Right cardiac atrium (tissue), 5 donors: ENCODE measurements at regions not wholly inside any gene's neighbourhood (a gene's known extent, or its start where the extent isn't known, plus 50 kb on each side); places are given as distances from the start of the nearest gene placed in this dataset.

ENCODE experiments used
- ATAC-seq, 2 donors: fragments of 200-7000 bp; cut with Tn5 transposase; one replicate each; pipeline versions ENCODE4 v1.8.0 to v1.9.1; 2020; ENCODE audit warnings: moderate library complexity in 2 of 2, mild to moderate bottlenecking in 1 of 2
- DNase-seq, 3 donors: peaks; one replicate each; pipeline ENCODE4 v3.0.0-alpha.2; 2020
- H3K27ac ChIP-seq: one replicate; pipeline ENCODE4 v1.5.1; 2013; ENCODE audit warnings: mild to moderate bottlenecking, low read length, control low read depth, moderate library complexity
- H3K27me3 ChIP-seq: one replicate; pipeline ENCODE4 v1.6.1; 2013; ENCODE audit not compliant: control insufficient read depth, insufficient read depth
- H3K4me1 ChIP-seq: one replicate; pipeline ENCODE4 v1.6.1; 2013; ENCODE audit warnings: low read length; ENCODE audit not compliant: control insufficient read depth, insufficient read depth
- H3K4me3 ChIP-seq: one replicate; pipeline ENCODE4 v1.5.1; 2013; ENCODE audit warnings: low read length, control low read depth
- H3K9me3 ChIP-seq: one replicate; pipeline ENCODE4 v1.6.1; 2013; ENCODE audit warnings: low read length; ENCODE audit not compliant: control insufficient read depth
- WGBS: extraction: QIAGEN DNeasy Blood & Tissue Kit; methylation state at CpG from one replicate; pipeline ENCODE4 v1.1.7; 2013; 5-methylcytosine and 5-hydroxymethylcytosine counted together
- intact Hi-C, 4 donors: fragments of 100-400 bp; cut with DNase I; formaldehyde crosslinking; loops; one replicate each; pipeline versions ENCODE4 v1.11.0 to v1.14.0; 2022 to 2023
- donor health status: healthy with polysubstance abuse.
- donor health status: DM: no; HTN: yes; CAD: no.
- donor health status: DM: no; HTN: no; CAD: no.
- donor health status: DM: no; HTN: yes; CAD: no; lungs with severe emphysema.
- donor health status: DM: yes; HTN: yes; CAD: no.

DNA sequence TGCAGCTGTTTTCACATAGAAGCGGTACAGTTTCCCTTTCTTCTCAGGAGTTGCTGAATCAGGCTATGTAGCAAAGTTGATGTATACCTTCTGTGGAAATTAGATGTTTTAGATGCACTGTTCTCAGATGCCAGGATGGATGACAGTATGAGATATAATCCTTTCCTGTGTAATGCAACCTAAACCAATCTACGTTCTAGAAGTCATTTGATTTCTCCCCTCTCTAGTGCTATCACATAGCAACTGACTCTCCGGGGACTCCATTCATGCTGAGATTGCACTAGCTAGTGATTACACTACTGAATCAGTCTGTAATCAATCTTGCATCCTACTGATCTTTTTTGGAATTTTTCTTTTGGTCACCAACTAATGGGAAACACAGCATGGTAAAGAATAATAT is 1881.7 kb downstream of the PCDH7 start:
- no peak for DNase-seq
- H3K9me3 ChIP-seq, result no peaks in the 10 kb centered on the region
- no peak for ATAC-seq
- no peak overlapping the region for H3K4me3 ChIP-seq
- no peaks in the 10 kb centered on the region for H3K4me1 ChIP-seq
- 55% methylated on average over 3 of the region's 3 CpGs for WGBS
- no peak overlapping the region for H3K27ac ChIP-seq
- no peaks in the 10 kb centered on the region for H3K27me3 ChIP-seq
- intact Hi-C loops, result no loop called here

DNA sequence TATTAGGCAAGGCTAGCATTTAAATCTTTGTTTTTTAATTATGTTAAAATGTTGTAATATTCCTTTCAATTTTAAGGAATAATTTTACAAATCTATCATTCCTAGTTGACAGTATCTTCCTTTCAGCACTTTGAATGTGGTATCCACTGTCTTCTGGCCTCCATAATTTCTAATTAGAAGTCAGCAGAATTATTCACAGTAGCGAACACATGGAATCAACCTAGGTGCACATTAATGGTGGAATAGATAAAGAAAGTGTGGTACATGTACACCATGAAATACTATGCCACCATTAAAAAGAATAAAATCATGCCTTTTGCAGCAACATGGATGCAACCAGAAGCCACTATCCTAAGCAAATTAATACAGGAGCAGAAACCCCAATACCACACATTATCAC is 1887.8 kb downstream of the PCDH7 start:
- Histone ChIP-seq H3K9me3 (peaks cover 2% of the 10 kb centered on the region), H3K27me3 (no peaks in the 10 kb centered on the region), H3K4me3 (no peak overlapping the region), H3K27ac (no peak overlapping the region), H3K4me1 (no peaks in the 10 kb centered on the region)
- ATAC-seq, result no peak
- 45% methylated on average over 1 of the region's 1 CpG for WGBS
- intact Hi-C loops, result no loop called here
- no peak for DNase-seq

DNA sequence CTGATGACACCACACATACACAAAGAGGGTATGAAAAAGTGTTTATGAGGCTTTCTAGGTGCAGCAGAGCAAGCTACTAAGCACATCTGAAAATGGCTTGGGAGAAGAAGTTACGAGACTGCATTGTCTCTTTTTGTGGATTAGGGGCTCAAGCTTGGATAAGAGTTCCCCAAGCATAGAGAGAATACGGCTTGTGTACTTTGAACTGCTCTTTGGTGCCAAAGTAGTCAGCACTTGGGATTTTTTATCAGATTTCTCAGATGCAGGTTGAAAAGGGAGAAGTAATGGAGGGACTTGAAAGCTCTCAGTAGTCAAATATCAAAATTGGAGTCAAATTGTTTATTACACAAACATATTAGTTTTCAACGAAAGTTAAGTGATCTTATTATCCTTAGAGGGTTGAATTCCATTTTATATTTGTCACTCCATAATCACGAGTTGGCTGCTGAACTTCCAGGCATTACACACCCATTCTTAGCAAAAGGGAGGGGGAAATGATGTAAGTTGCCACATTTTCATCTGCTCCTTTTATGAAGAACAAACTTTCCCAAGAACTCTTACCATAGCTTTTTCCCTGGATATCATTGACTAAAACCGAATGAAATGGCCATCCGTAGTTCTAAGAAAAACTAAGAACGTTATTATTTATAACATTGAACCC is 1904.9 kb downstream of the PCDH7 start:
- no peak overlapping the region for H3K4me3 ChIP-seq
- DNase-seq (no peak), ATAC-seq (no peak)
- H3K9me3 ChIP-seq, result no peaks in the 10 kb centered on the region
- H3K27ac ChIP-seq, result no peak overlapping the region
- H3K27me3 ChIP-seq, result no peaks in the 10 kb centered on the region
- H3K4me1 ChIP-seq, result no peaks in the 10 kb centered on the region
- intact Hi-C loops, result no loop called here
- whole genome bisulfite sequencing, result 57% methylated on average over 7 of the region's 7 CpGs

GRCh38 chr4:32625687-32626337 is 1905.6 kb downstream of the PCDH7 start:
- ATAC-seq (no peak), DNase-seq (no peak)
- H3K4me3 ChIP-seq, result no peak overlapping the region
- no peak overlapping the region for H3K27ac ChIP-seq
- H3K9me3 ChIP-seq, result no peaks in the 10 kb centered on the region
- WGBS, result 70% methylated on average over 4 of the region's 4 CpGs
- H3K27me3 ChIP-seq, result no peaks in the 10 kb centered on the region
- no peaks in the 10 kb centered on the region for H3K4me1 ChIP-seq
- intact Hi-C loops, result no loop called here

GRCh38 chr4:32631831-32632230 is 1911.7 kb downstream of the PCDH7 start:
- ATAC-seq, result no peak
- Histone ChIP-seq H3K27ac (no peak overlapping the region), H3K4me1 (no peaks in the 10 kb centered on the region), H3K4me3 (no peak overlapping the region), H3K27me3 (no peaks in the 10 kb centered on the region), H3K9me3 (no peaks in the 10 kb centered on the region)
- no peak for DNase-seq
- intact Hi-C loops, result no loop called here
- 73% methylated on average over 3 of the region's 3 CpGs for WGBS

DNA sequence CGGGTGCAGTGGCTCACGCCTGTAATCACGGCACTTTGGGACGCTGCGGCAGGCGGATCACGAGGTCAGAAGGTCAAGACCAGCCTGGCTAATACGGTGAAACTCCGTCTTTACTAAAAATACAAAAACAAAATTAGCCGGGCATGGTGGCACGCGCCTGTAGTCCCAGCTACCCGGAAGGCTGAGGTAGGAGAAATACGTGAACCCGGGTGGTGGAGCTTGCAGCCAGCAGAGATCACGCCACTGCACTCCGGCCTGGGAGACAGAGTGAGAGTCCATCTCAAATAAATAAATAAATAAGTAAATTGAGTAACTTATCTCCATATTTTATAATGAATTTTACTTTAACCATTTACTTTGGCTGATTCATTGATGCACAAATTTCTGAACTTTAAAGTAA is 1913.3 kb downstream of the PCDH7 start:
- 90% methylated on average over 17 of the region's 17 CpGs for WGBS
- no peak for ATAC-seq
- no peak for DNase-seq
- H3K9me3 ChIP-seq, result no peaks in the 10 kb centered on the region
- H3K27ac ChIP-seq, result no peak overlapping the region
- H3K4me1 ChIP-seq, result no peaks in the 10 kb centered on the region
- intact Hi-C loops, result no loop called here
- H3K4me3 ChIP-seq, result no peak overlapping the region
- H3K27me3 ChIP-seq, result no peaks in the 10 kb centered on the region

GRCh38 chr4:32645653-32646052 is 1925.5 kb downstream of the PCDH7 start:
- Histone ChIP-seq H3K27me3 (no peaks in the 10 kb centered on the region), H3K4me1 (no peaks in the 10 kb centered on the region), H3K9me3 (no peaks in the 10 kb centered on the region), H3K4me3 (no peak overlapping the region), H3K27ac (no peak overlapping the region)
- DNase-seq (no peak), ATAC-seq (no peak)
- 88% methylated on average over 6 of the region's 6 CpGs for WGBS
- intact Hi-C loops, result no loop called here

GRCh38 chr4:32658019-32658418 is 1937.8 kb downstream of the PCDH7 start:
- no peak overlapping the region for H3K27ac ChIP-seq
- H3K4me3 ChIP-seq, result no peak overlapping the region
- intact Hi-C loops, result no loop called here
- no peaks in the 10 kb centered on the region for H3K27me3 ChIP-seq
- H3K9me3 ChIP-seq, result no peaks in the 10 kb centered on the region
- H3K4me1 ChIP-seq, result no peaks in the 10 kb centered on the region
- ATAC-seq, result no peak
- no peak for DNase-seq
- WGBS, result 85% methylated on average over 3 of the region's 3 CpGs

DNA sequence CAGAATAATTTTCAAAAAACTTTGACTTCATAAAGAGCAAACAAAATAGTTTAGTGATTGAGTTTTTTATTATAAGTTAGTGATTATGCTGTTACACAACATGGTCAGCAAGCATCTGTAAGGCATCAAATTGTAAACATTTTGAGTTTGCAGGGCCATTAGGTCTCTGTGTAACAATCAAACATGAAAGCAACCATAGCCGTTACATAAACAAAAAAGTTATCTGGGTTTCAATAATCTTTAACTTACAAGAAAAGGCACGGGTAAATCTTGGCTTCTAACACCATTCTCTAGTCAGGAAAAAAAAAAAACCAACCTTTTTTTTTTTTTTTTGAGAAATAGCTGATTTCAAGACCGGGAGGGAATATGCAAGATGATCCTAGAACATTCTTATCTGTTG is 1941.1 kb downstream of the PCDH7 start:
- Histone ChIP-seq H3K27ac (no peak overlapping the region), H3K9me3 (no peaks in the 10 kb centered on the region), H3K4me3 (no peak overlapping the region), H3K4me1 (no peaks in the 10 kb centered on the region), H3K27me3 (no peaks in the 10 kb centered on the region)
- WGBS, result 34% methylated on average over 3 of the region's 3 CpGs
- DNase-seq, result no peak
- intact Hi-C loops, result no loop called here
- ATAC-seq, result no peak

DNA sequence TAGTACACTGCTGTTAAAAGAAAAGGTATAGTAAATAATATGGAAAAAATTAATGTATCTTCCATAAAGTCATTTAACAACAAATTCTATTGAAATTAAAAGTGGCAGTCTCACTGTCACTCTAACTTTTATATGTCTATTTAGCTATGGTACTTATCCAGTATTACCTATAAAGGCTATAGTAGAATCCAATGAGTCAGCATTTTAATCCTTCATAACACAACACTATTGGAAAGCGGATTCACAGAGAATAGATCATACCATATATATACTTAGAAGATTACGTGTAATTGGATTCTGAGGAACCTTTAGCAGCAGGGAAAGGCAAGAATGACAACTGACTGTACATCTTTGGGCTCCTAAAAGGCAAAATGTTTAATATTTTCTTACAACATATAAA is 1942.6 kb downstream of the PCDH7 start:
- 79% methylated on average over 2 of the region's 2 CpGs for whole genome bisulfite sequencing
- H3K27ac ChIP-seq, result no peak overlapping the region
- DNase-seq, result no peak

DNA sequence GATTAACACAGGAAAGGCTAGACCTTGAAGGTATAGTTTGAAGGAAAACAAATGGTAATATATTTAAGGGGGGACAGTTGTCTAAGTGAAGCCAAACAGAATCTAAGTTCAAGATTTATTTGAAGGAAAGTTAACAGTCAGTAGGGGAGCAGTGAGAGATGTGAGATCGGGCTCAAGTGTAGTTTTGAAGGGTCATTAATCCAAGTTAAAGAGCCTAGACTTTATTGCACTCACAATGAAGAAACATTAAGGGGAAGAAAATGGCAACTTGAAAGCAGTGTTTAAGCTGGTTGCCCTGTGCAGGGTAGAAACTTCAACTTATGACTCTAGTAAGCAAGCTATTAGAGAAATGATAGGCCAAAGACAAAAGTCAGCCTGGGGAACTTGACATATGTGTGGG is 1952.2 kb downstream of the PCDH7 start:
- 74% methylated on average over 1 of the region's 1 CpG for WGBS
- intact Hi-C loops, result no loop called here

More for the DNA sequence above, 1942.6 kb downstream of the PCDH7 start:
- no peak for ATAC-seq
- Histone ChIP-seq H3K4me1 (no peaks in the 10 kb centered on the region), H3K27me3 (no peaks in the 10 kb centered on the region), H3K4me3 (no peak overlapping the region), H3K9me3 (no peaks in the 10 kb centered on the region)
- intact Hi-C loops, result no loop called here

DNA sequence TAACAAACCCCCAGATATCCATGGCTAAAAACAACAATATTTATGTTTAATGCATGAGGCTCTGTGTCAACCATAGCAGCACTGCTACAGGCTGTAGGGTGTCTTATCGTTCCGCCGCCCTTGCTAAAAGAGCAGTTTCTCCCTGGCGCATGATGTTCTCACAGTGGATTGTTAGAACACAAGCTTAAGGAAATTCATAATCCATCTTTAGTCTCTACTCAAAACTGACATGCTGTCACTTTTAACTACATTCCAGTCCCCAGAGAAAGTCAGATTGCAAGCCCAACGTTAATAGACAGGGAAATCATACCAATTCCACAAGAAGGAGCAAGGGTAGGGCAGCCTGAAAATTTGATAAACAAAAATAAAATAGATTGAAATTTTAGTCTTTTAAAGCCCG is 1960.8 kb downstream of the PCDH7 start:
- intact Hi-C loops, result no loop called here
- Histone ChIP-seq H3K27ac (no peak overlapping the region), H3K27me3 (no peaks in the 10 kb centered on the region), H3K4me1 (no peaks in the 10 kb centered on the region), H3K4me3 (no peak overlapping the region), H3K9me3 (no peaks in the 10 kb centered on the region)
- ATAC-seq, result no peak
- DNase-seq, result no peak
- 74% methylated on average over 6 of the region's 6 CpGs for WGBS

More for the DNA sequence above, 1952.2 kb downstream of the PCDH7 start:
- no peak overlapping the region for H3K27ac ChIP-seq
- ATAC-seq (no peak), DNase-seq (no peak)
- no peak overlapping the region for H3K4me3 ChIP-seq
- H3K27me3 ChIP-seq, result no peaks in the 10 kb centered on the region
- no peaks in the 10 kb centered on the region for H3K9me3 ChIP-seq
- no peaks in the 10 kb centered on the region for H3K4me1 ChIP-seq
